ENCODE measurements at regions not wholly inside any gene's neighbourhood (a gene's known extent, or its start where the extent isn't known, plus 50 kb on each side); places are given as distances from the start of the nearest gene placed in this dataset.

DNA sequence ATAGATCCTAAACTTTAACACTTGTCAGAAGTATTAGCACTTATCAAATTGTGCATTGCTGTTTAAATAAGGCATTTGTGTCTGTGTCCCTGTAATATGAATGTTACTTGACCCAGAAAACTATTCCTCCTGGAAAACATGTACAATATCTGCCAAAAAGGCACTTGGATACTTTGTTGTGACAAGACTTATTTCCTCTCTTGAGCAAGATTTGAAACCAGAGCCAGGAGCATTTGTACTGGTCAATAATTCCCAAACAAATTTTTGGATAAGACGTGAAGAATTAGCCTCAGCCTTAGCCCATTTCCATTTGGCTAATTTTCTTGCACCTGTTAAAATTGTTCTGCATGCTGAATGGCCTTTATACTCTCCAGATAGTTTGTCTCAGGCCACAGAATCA lies 176.3 kb upstream of the GK2 start:
- no peaks in the 10 kb centered on the region for H3K36me3 ChIP-seq
- no peak overlapping the region for H3K4me3 ChIP-seq
- 79 to 84% methylated on average over 1 of the region's 1 CpG for WGBS, 2 donors
- H3K27me3 ChIP-seq: no peaks in the 10 kb centered on the region
- intact Hi-C loops (cut with DNase I): no loop called here
- H3K9me3 ChIP-seq: no peaks in the 10 kb centered on the region
- peaks cover 0 to 19% (median 12%) of the 10 kb centered on the region in 4 donors for H3K4me1 ChIP-seq
- DNase-seq: no peak
- H3K27ac ChIP-seq: peak overlapping the region in 2 of 4 donors; percentile 33 to 54
- peak in 3 of 4 donors; percentile 14 to 56 (median 39) for TF ChIP-seq POLR2AphosphoS5 (IDR thresholded peaks at IDR 0.05)
- TF ChIP-seq EP300 (IDR thresholded peaks at IDR 0.05): no peak
- TF ChIP-seq, protein P1, sequence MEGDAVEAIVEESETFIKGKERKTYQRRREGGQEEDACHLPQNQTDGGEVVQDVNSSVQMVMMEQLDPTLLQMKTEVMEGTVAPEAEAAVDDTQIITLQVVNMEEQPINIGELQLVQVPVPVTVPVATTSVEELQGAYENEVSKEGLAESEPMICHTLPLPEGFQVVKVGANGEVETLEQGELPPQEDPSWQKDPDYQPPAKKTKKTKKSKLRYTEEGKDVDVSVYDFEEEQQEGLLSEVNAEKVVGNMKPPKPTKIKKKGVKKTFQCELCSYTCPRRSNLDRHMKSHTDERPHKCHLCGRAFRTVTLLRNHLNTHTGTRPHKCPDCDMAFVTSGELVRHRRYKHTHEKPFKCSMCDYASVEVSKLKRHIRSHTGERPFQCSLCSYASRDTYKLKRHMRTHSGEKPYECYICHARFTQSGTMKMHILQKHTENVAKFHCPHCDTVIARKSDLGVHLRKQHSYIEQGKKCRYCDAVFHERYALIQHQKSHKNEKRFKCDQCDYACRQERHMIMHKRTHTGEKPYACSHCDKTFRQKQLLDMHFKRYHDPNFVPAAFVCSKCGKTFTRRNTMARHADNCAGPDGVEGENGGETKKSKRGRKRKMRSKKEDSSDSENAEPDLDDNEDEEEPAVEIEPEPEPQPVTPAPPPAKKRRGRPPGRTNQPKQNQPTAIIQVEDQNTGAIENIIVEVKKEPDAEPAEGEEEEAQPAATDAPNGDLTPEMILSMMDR (IDR thresholded peaks at IDR 0.05): no peak
- TF ChIP-seq POLR2A (IDR thresholded peaks at IDR 0.05): no peak

DNA sequence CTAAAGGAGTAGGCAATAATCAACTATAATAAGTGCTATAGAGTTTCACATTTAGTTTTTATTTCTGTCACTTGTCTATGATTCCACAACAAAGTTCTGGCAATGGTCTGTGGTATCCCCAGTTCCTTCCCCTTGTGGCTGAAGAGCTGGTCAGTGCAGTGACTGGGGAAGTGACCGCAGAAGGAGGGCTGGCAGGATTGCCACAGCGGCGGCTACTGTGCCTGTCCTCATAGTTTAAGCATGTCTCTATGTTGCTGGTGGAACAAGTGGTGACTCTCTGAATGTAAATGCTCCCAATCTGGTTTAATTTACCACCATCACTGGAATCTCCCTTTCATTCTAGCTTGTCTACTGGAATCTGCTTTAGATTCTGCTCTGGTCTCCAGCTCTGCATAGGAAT lies 170.6 kb upstream of the GK2 start:
- peaks cover 0 to 19% (median 9%) of the 10 kb centered on the region in 4 donors for H3K4me1 ChIP-seq
- no peaks in the 10 kb centered on the region for H3K27me3 ChIP-seq
- no peaks in the 10 kb centered on the region for H3K9me3 ChIP-seq
- TF ChIP-seq EP300 (IDR thresholded peaks at IDR 0.05) (no peak), POLR2A (IDR thresholded peaks at IDR 0.05) (no peak)
- TF ChIP-seq, protein P1 (IDR thresholded peaks at IDR 0.05): no peak
- intact Hi-C loops (cut with DNase I): loop anchor here (10.0 kb wide), 1 partner anchor 624 kb away; no protein-coding TSS in a partner anchor
- H3K4me3 ChIP-seq: no peak overlapping the region
- WGBS, 2 donors: 78 to 86% methylated on average over 3 of the region's 3 CpGs
- H3K27ac ChIP-seq: no peak overlapping the region
- H3K36me3 ChIP-seq: no peaks in the 10 kb centered on the region
- DNase-seq: no peak

DNA sequence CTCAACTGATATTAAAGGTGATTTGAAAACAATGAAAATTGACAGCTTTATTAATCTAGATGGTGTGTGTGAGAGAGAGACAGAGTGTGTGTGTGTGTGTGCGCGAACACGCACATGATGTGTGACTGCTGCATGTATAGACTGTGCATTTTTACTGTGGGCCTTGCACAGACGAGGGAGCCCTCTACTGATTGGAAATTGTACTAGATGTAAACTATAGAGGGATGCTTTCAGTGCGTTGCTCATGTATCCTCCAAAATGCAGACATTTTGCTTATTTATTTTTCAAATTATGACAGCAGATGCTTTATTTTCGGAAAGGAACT lies 168.4 kb upstream of the GK2 start:
- WGBS, 2 donors: 25 to 36% methylated on average over 6 of the region's 6 CpGs
- intact Hi-C loops (cut with DNase I): loop anchor here (1.0 to 10.0 kb wide), 2 partner anchors 534 to 622 kb away; no protein-coding TSS in a partner anchor
- H3K9me3 ChIP-seq: no peaks in the 10 kb centered on the region
- H3K27me3 ChIP-seq: no peaks in the 10 kb centered on the region
- no peak for TF ChIP-seq POLR2AphosphoS5 (IDR thresholded peaks at IDR 0.05)
- TF ChIP-seq, protein P1 (IDR thresholded peaks at IDR 0.05): peak in 3 of 4 experiments; percentile 31 to 39 (median 36)
- no peak for TF ChIP-seq POLR2A (IDR thresholded peaks at IDR 0.05)
- TF ChIP-seq EP300 (IDR thresholded peaks at IDR 0.05): no peak
- DNase-seq: no peak
- no peaks in the 10 kb centered on the region for H3K36me3 ChIP-seq
- peak overlapping the region in 3 of 4 donors; percentile 0 to 61 (median 54) for H3K27ac ChIP-seq
- H3K4me1 ChIP-seq: peaks cover 0 to 19% (median 9%) of the 10 kb centered on the region in 4 donors
- no peak overlapping the region for H3K4me3 ChIP-seq

DNA sequence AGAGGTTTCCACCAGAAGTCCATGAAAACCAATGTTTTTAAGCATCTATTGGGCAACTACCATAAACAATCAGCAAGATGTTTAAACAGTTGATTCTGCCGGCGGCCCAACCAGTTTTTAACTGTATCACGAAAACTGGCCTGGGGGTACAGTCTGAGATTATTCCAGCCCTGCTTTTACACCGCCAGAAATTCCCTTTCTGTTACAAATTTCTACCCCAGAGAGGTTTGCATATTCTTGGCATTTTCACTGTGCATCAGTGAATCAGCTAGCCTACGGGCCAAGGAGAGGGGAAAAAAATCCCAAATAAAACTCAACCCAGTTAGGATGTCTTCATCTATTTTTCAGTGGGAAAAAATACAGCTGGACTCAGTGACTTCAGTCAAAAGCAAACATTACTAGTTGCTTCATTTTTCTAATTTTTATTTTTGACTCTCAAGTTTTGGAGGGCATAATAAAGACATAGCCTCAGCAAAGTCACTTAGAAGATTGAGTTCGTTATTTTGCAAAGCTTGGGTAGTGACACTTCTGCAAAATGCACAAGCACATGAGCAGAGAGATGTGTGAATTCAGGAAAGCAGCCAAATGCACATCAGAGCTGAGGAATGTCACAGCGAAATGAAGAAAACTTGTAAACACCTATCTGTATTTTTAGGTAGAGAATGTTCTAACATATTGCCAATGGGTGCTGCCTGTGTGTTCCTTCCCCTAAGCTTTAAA lies 167.8 kb upstream of the GK2 start:
- H3K9me3 ChIP-seq: no peaks in the 10 kb centered on the region
- H3K36me3 ChIP-seq: no peaks in the 10 kb centered on the region
- H3K27me3 ChIP-seq: no peaks in the 10 kb centered on the region
- intact Hi-C loops (cut with DNase I): loop anchor here (1.0 to 10.0 kb wide), 2 partner anchors 534 to 621 kb away; no protein-coding TSS in a partner anchor
- 77 to 84% methylated on average over 7 of the region's 7 CpGs for WGBS, 2 donors
- H3K27ac ChIP-seq: peak overlapping the region in 3 of 4 donors; percentile 49 to 61 (median 54)
- peak; percentile 70 for DNase-seq
- TF ChIP-seq EP300 (IDR thresholded peaks at IDR 0.05) (no peak), POLR2A (IDR thresholded peaks at IDR 0.05) (no peak), POLR2AphosphoS5 (IDR thresholded peaks at IDR 0.05) (no peak)
- TF ChIP-seq, protein P1 (IDR thresholded peaks at IDR 0.05): no peak
- H3K4me3 ChIP-seq: no peak overlapping the region
- peaks cover 0 to 19% (median 9%) of the 10 kb centered on the region in 4 donors for H3K4me1 ChIP-seq

Measured in sigmoid colon (tissue), 6 donors.